Body of pancreas (tissue), 4 donors: ENCODE measurements at regions not wholly inside any gene's neighbourhood (a gene's known extent, or its start where the extent isn't known, plus 50 kb on each side); places are given as distances from the start of the nearest gene placed in this dataset.

Experiments used
- CTCF ChIP-seq, 7 experiments: fragments of 450-650 bp in 4 of 7; fragments of 200-600 bp in 3 of 7; sonication (generic) in 3 of 7; IDR thresholded peaks; one replicate each; pipeline ENCODE4 v1.5.1; 2016 to 2019; ENCODE audit warnings: antibody characterized with exemption in 7 of 7
- POLR2A ChIP-seq, 3 donors: fragments of 450-650 bp; IDR thresholded peaks; one replicate each; pipeline ENCODE4 v1.6.1; 2016; ENCODE audit warnings: antibody characterized with exemption in 3 of 3, mild to moderate bottlenecking in 2 of 3

GRCh38 chr4:11782859-11783258 lies 354.2 kb upstream of the HS3ST1 start:
- TF ChIP-seq CTCF (IDR thresholded peaks at IDR 0.05) (no peak), POLR2A (IDR thresholded peaks at IDR 0.05) (no peak)
